ENCODE measurements at regions not wholly inside any gene's neighbourhood (a gene's known extent, or its start where the extent isn't known, plus 50 kb on each side); places are given as distances from the start of the nearest gene placed in this dataset.

GRCh38 chr2:241926541-241927311 lies 57.2 kb downstream of the RTP5 start:
- Histone ChIP-seq H3K27me3 (peaks cover 0 to 3% (median 0%) of the 10 kb centered on the region in 3 donors), H3K27ac (no peak overlapping the region), H3K4me1 (no peaks in the 10 kb centered on the region), H3K36me3 (no peaks in the 10 kb centered on the region), H3K4me3 (no peak overlapping the region), H3K9me3 (no peaks in the 10 kb centered on the region)
- intact Hi-C loops (cut with DNase I): no loop called here
- DNase-seq: no peak
- no peak for TF ChIP-seq CTCF (IDR thresholded peaks at IDR 0.05)
- TF ChIP-seq POLR2AphosphoS5 (IDR thresholded peaks at IDR 0.05): no peak
- TF ChIP-seq EP300 (IDR thresholded peaks at IDR 0.05): no peak
- no peak for TF ChIP-seq POLR2A (IDR thresholded peaks at IDR 0.05)
- WGBS, 2 donors: 69% methylated on average over 32 of the region's 32 CpGs

GRCh38 chr2:241929551-241930490 lies 60.3 kb downstream of the RTP5 start:
- no peak for TF ChIP-seq CTCF (IDR thresholded peaks at IDR 0.05)
- no peak for TF ChIP-seq POLR2A (IDR thresholded peaks at IDR 0.05)
- no peak for TF ChIP-seq EP300 (IDR thresholded peaks at IDR 0.05)
- TF ChIP-seq POLR2AphosphoS5 (IDR thresholded peaks at IDR 0.05): no peak
- Histone ChIP-seq H3K27me3 (peaks cover 0 to 3% (median 0%) of the 10 kb centered on the region in 3 donors), H3K27ac (no peak overlapping the region), H3K4me3 (no peak overlapping the region), H3K36me3 (no peaks in the 10 kb centered on the region), H3K4me1 (peaks cover 0 to 30% (median 28%) of the 10 kb centered on the region in 4 donors), H3K9me3 (no peaks in the 10 kb centered on the region)
- WGBS, 2 donors: 88% methylated on average over 22 of the region's 22 CpGs
- DNase-seq: no peak
- intact Hi-C loops (cut with DNase I): no loop called here

- intact Hi-C loops (cut with DNase I): no loop called here
- TF ChIP-seq POLR2AphosphoS5 (IDR thresholded peaks at IDR 0.05) (no peak), EP300 (IDR thresholded peaks at IDR 0.05) (no peak), CTCF (IDR thresholded peaks at IDR 0.05) (no peak), POLR2A (IDR thresholded peaks at IDR 0.05) (no peak)
- no peak for DNase-seq
Measured at GRCh38 chr2:241931084-241931975, 61.8 kb downstream of the RTP5 start.

More at GRCh38 chr2:241931084-241931975, 61.8 kb downstream of the RTP5 start:
- no peaks in the 10 kb centered on the region for H3K9me3 ChIP-seq
- H3K4me3 ChIP-seq: no peak overlapping the region
- H3K27ac ChIP-seq: no peak overlapping the region
- no peaks in the 10 kb centered on the region for H3K36me3 ChIP-seq
- H3K27me3 ChIP-seq: peaks cover 0 to 3% (median 0%) of the 10 kb centered on the region in 3 donors
- H3K4me1 ChIP-seq: peaks cover 0 to 35% (median 33%) of the 10 kb centered on the region in 4 donors
- 96% methylated on average over 30 of the region's 30 CpGs for WGBS, 2 donors
